IMR-90 (cell line): ENCODE measurements at regions not wholly inside any gene's neighbourhood (a gene's known extent, or its start where the extent isn't known, plus 50 kb on each side); places are given as distances from the start of the nearest gene placed in this dataset.

Source experiments
- ATAC-seq: fragments of 200-7000 bp; cut with Tn5 transposase; 2 replicates; pipeline ENCODE4 v1.9.1; 2020; ENCODE audit warnings: low read depth, mild to moderate bottlenecking, moderate library complexity
- BruUV-seq: library from RNA; stranded (reverse); fragments of 400-500 nt; replicated peaks from 2 replicates; lab custom pipeline; 2021; lab: Mats Ljungman, UMichigan
- CTCF ChIA-PET: fragments of 300-600 bp; formaldehyde crosslinking; extraction: SDS; loops from one replicate; lab custom pipeline; 2021; ENCODE audit warnings: antibody characterized with exemption; lab: Yijun Ruan, JAX
- POLR2A ChIA-PET: fragments of 300-600 bp; sonication (Branson Sonifier 250); formaldehyde crosslinking; loops from one replicate; lab custom pipeline; 2022; ENCODE audit warnings: antibody characterized with exemption; ENCODE audit not compliant: unreplicated experiment; lab: Charles Lee
- DNase-seq: peaks from one replicate; pipeline ENCODE4 v3.0.0; 2013
- H2AFZ ChIP-seq: replicated peaks from 2 replicates; pipeline ENCODE3; 2013; ENCODE audit warnings: low read length, mild to moderate bottlenecking; ENCODE audit not compliant: poor library complexity
- H2AK5ac ChIP-seq: 2 replicates; pipeline ENCODE4 v1.6.1; 2013; ENCODE audit warnings: low read depth, low read length, inconsistent platforms
- H2AK9ac ChIP-seq: replicated peaks from 2 replicates; pipeline ENCODE3; 2013; ENCODE audit warnings: mild to moderate bottlenecking, low read depth, low read length, moderate library complexity; ENCODE audit not compliant: poor library complexity
- H2BK120ac ChIP-seq: 2 replicates; pipeline ENCODE4 v1.6.1; 2013; ENCODE audit warnings: low read depth, low read length, inconsistent platforms
- H2BK15ac ChIP-seq: 3 replicates; pipeline ENCODE4 v1.6.1; 2013; ENCODE audit warnings: low read depth, low read length, inconsistent platforms
- H2BK20ac ChIP-seq: 2 replicates; pipeline ENCODE4 v1.6.1; 2013; ENCODE audit warnings: low read depth, mild to moderate bottlenecking, inconsistent platforms, low read length, moderate library complexity
- H2BK5ac ChIP-seq: 2 replicates; pipeline ENCODE4 v1.6.1; 2013; ENCODE audit warnings: mild to moderate bottlenecking, low read depth, low read length, inconsistent platforms; ENCODE audit not compliant: poor library complexity, severe bottlenecking
- H3K14ac ChIP-seq: replicated peaks from 2 replicates; pipeline ENCODE4 v1.6.1; 2013; ENCODE audit warnings: low read depth, low read length, inconsistent platforms
- H3K18ac ChIP-seq: 2 replicates; pipeline ENCODE4 v1.6.1; 2013; ENCODE audit warnings: low read depth, low read length, control low read depth
- H3K23ac ChIP-seq: 2 replicates; pipeline ENCODE4 v1.6.1; 2013; ENCODE audit warnings: low read depth, low read length, inconsistent platforms
- H3K27ac ChIP-seq: 2 replicates; pipeline ENCODE4 v1.5.1; 2013; ENCODE audit warnings: mild to moderate bottlenecking, control low read depth, low read length; ENCODE audit not compliant: insufficient read depth
- H3K27me3 ChIP-seq: 2 replicates; pipeline ENCODE4 v1.6.1; 2013; ENCODE audit warnings: low read length; ENCODE audit not compliant: control insufficient read depth, insufficient read depth
- H3K36me3 ChIP-seq: 2 replicates; pipeline ENCODE4 v1.6.1; 2013; ENCODE audit warnings: low read length, mixed read lengths; ENCODE audit not compliant: control insufficient read depth, insufficient read depth
- H3K4ac ChIP-seq: 2 replicates; pipeline ENCODE4 v1.6.1; 2013; ENCODE audit warnings: low read depth, low read length, inconsistent platforms
- H3K4me1 ChIP-seq: 2 replicates; pipeline ENCODE4 v1.6.1; 2013; ENCODE audit warnings: low read length, mixed read lengths; ENCODE audit not compliant: control insufficient read depth, insufficient read depth
- H3K4me2 ChIP-seq: 2 replicates; pipeline ENCODE4 v1.6.1; 2013; ENCODE audit warnings: low read depth, mild to moderate bottlenecking, control low read depth, low read length, moderate library complexity
- H3K4me3 ChIP-seq: 2 replicates; pipeline ENCODE4 v1.5.1; 2013; ENCODE audit warnings: low read depth, mild to moderate bottlenecking, control low read depth, low read length, moderate library complexity; ENCODE audit not compliant: insufficient read depth
- H3K56ac ChIP-seq: 2 replicates; pipeline ENCODE4 v1.6.1; 2013; ENCODE audit warnings: low read length, inconsistent platforms; ENCODE audit not compliant: insufficient read depth; ENCODE audit errors: extremely low read depth
- H3K79me1 ChIP-seq, 2 experiments: 2 replicates each; pipeline ENCODE4 v1.6.1; 2013; ENCODE audit warnings: low read length in 2 of 2, inconsistent platforms in 1 of 2, low read depth in 1 of 2
- H3K9ac ChIP-seq: 2 replicates; pipeline ENCODE4 v1.6.1; 2013; ENCODE audit warnings: low read depth, low read length, control low read depth
- H3K9me1 ChIP-seq: 2 replicates; pipeline ENCODE4 v1.6.1; 2013; ENCODE audit warnings: low read length, inconsistent platforms; ENCODE audit not compliant: insufficient read depth
- H3K9me3 ChIP-seq: 2 replicates; pipeline ENCODE4 v1.6.1; 2013; ENCODE audit warnings: low read length; ENCODE audit not compliant: control insufficient read depth, insufficient read depth
- H4K20me1 ChIP-seq: 2 replicates; pipeline ENCODE4 v1.6.1; 2013; ENCODE audit warnings: low read length, inconsistent platforms; ENCODE audit not compliant: insufficient read depth
- H4K5ac ChIP-seq: 2 replicates; pipeline ENCODE4 v1.6.1; 2013; ENCODE audit warnings: mild to moderate bottlenecking, low read depth, low read length, control low read depth
- H4K8ac ChIP-seq, 2 experiments: 2 replicates each; pipeline ENCODE4 v1.6.1; 2013; ENCODE audit warnings: low read depth in 2 of 2, low read length in 2 of 2, control low read depth in 1 of 2, inconsistent platforms in 1 of 2
- H4K91ac ChIP-seq: 2 replicates; pipeline ENCODE4 v1.6.1; 2013; ENCODE audit warnings: low read depth, low read length, inconsistent platforms; ENCODE audit not compliant: insufficient read depth
- BHLHE40 ChIP-seq: fragments of 150-350 bp; IDR thresholded peaks from 2 replicates; pipeline ENCODE4 v1.6.1; 2016; ENCODE audit warnings: mild to moderate bottlenecking, low read depth, low read length
- CEBPB ChIP-seq: IDR thresholded peaks from 2 replicates; pipeline ENCODE4 v1.6.1; 2012; ENCODE audit warnings: low read depth, low read length, improper control_type of control experiment
- CHD1 ChIP-seq: IDR thresholded peaks from 2 replicates; pipeline ENCODE4 v1.6.1; 2012; ENCODE audit warnings: low read depth, low read length, improper control_type of control experiment
- ELK1 ChIP-seq: fragments of 150-350 bp; IDR thresholded peaks from 2 replicates; pipeline ENCODE4 v1.6.1; 2016; ENCODE audit warnings: low read depth, mild to moderate bottlenecking, low read length, moderate library complexity, borderline replicate concordance
- FOS ChIP-seq: fragments of 150-350 bp; IDR thresholded peaks from 2 replicates; pipeline ENCODE4 v1.6.1; 2016; ENCODE audit warnings: low read depth, low read length
- MAFK ChIP-seq: IDR thresholded peaks from 2 replicates; pipeline ENCODE4 v1.6.1; 2012; ENCODE audit warnings: low read depth, low read length, improper control_type of control experiment
- MAZ ChIP-seq: IDR thresholded peaks from 2 replicates; pipeline ENCODE4 v1.6.1; 2012; ENCODE audit warnings: low read depth, mild to moderate bottlenecking, low read length, improper control_type of control experiment, moderate library complexity, borderline replicate concordance
- MXI1 ChIP-seq: IDR thresholded peaks from 2 replicates; pipeline ENCODE4 v1.6.1; 2012; ENCODE audit warnings: low read depth, mild to moderate bottlenecking, low read length, moderate library complexity, borderline replicate concordance
- NFE2L2 ChIP-seq: fragments of 150-350 bp; IDR thresholded peaks from 2 replicates; pipeline ENCODE4 v1.6.1; 2016; ENCODE audit warnings: low read depth, mild to moderate bottlenecking, low read length
- POLR2A ChIP-seq: IDR thresholded peaks from 2 replicates; pipeline ENCODE4 v1.6.1; 2012; ENCODE audit warnings: mild to moderate bottlenecking, low read depth, low read length
- RAD21 ChIP-seq: IDR thresholded peaks from 2 replicates; pipeline ENCODE4 v1.6.1; 2012; ENCODE audit warnings: low read length, improper control_type of control experiment
- RCOR1 ChIP-seq: IDR thresholded peaks from 2 replicates; pipeline ENCODE4 v1.6.1; 2012; ENCODE audit warnings: mild to moderate bottlenecking, low read length, improper control_type of control experiment; ENCODE audit not compliant: insufficient replicate concordance
- RFX5 ChIP-seq: IDR thresholded peaks from 2 replicates; pipeline ENCODE4 v1.8.0; 2012; ENCODE audit warnings: low read depth, mild to moderate bottlenecking, low read length, moderate library complexity
- SMC3 ChIP-seq: fragments of 150-350 bp; IDR thresholded peaks from 2 replicates; pipeline ENCODE4 v1.6.1; 2016; ENCODE audit warnings: low read depth, mild to moderate bottlenecking, antibody characterized with exemption, low read length, moderate library complexity
- USF2 ChIP-seq: fragments of 150-350 bp; IDR thresholded peaks from 2 replicates; pipeline ENCODE4 v1.6.1; 2017; ENCODE audit warnings: mild to moderate bottlenecking, antibody characterized with exemption, low read length, low read depth
- WGBS, 2 experiments: methylation state at CpG; one replicate each; pipeline versions ENCODE4 v1.1.5 to v1.1.7; 2013; ENCODE audit warnings: missing lambda C conversion rate in 2 of 2; ENCODE audit not compliant: insufficient read length in 1 of 2; ENCODE audit errors: extremely low coverage in 2 of 2; 5-methylcytosine and 5-hydroxymethylcytosine counted together
- dilution Hi-C: fragments of 300-500 bp; cut with HindIII; formaldehyde crosslinking; loops from one replicate; pipeline ENCODE4 v1.14.3; 2018; ENCODE audit warnings: low sequenced_read_pairs; ENCODE audit not compliant: unreplicated experiment
- in situ Hi-C: fragments of 300-500 bp; cut with MboI; formaldehyde crosslinking; loops from 3 replicates; pipeline ENCODE4 v1.14.3; 2019; ENCODE audit warnings: low sequenced_read_pairs, inconsistent platforms, mixed read lengths
- intact Hi-C: fragments of 100-400 bp; cut with micrococcal nuclease; formaldehyde crosslinking; loops from 2 replicates; pipeline ENCODE4 v1.10.0; 2022
- TF ChIP-seq, protein P1 (sequence below): conservative IDR thresholded peaks from 2 replicates; pipeline ENCODE4 v1.5.1; 2012; ENCODE audit warnings: mild to moderate bottlenecking, low read depth, low read length, improper control_type of control experiment

DNA sequence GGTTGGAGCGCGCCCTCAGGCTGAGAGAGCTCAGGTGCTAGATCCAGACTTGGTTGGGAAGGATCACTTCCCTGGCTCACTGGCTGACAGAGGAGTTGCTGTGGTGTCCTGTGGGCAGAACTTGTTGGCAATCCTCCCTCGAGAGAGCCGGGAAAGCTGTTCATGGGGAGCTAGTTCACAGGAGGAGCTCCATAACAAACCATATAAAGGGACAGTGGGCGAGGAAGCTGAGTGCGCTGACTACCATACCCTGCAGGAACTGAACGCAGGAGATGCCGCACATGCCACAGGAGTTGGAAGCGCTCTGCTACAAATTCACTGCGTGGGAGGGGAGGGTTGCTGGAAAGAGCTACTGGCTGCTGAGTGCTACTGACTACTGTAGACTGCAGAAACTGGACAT, 243.2 kb downstream of the OGFRL1 start:
- TF ChIP-seq CEBPB (no peak), NFE2L2 (no peak), SMC3 (no peak), MXI1 (no peak), BHLHE40 (no peak), CHD1 (no peak), USF2 (no peak), POLR2A (no peak), MAZ (no peak), RFX5 (no peak), RAD21 (no peak), FOS (no peak), ELK1 (no peak), RCOR1 (no peak), MAFK (no peak)
- TF ChIP-seq, protein P1, sequence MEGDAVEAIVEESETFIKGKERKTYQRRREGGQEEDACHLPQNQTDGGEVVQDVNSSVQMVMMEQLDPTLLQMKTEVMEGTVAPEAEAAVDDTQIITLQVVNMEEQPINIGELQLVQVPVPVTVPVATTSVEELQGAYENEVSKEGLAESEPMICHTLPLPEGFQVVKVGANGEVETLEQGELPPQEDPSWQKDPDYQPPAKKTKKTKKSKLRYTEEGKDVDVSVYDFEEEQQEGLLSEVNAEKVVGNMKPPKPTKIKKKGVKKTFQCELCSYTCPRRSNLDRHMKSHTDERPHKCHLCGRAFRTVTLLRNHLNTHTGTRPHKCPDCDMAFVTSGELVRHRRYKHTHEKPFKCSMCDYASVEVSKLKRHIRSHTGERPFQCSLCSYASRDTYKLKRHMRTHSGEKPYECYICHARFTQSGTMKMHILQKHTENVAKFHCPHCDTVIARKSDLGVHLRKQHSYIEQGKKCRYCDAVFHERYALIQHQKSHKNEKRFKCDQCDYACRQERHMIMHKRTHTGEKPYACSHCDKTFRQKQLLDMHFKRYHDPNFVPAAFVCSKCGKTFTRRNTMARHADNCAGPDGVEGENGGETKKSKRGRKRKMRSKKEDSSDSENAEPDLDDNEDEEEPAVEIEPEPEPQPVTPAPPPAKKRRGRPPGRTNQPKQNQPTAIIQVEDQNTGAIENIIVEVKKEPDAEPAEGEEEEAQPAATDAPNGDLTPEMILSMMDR = no peak
- Histone ChIP-seq H4K8ac (no peak overlapping the region), H2BK15ac (no peak overlapping the region), H3K27ac (no peak overlapping the region), H2BK20ac (no peak overlapping the region), H3K56ac (no peak overlapping the region), H3K9me1 (no peaks in the 10 kb centered on the region; the same call in 1 of the 2 replicates), H2BK120ac (no peak overlapping the region), H3K4me2 (no peak overlapping the region), H2AK5ac (no peak overlapping the region), H4K20me1 (no peaks in the 10 kb centered on the region), H2AK9ac (no peak overlapping the region), H4K91ac (no peak overlapping the region), H3K79me1 (no peaks in the 10 kb centered on the region), H4K5ac (no peak overlapping the region), H3K18ac (no peak overlapping the region), H3K9ac (no peak overlapping the region), H2AFZ (peak overlapping the region; percentile 39), H3K4me1 (no peaks in the 10 kb centered on the region; the same call in 1 of the 2 replicates), H2BK5ac (no peak overlapping the region), H3K9me3 (no peaks in the 10 kb centered on the region), H3K36me3 (no peaks in the 10 kb centered on the region), H3K4me3 (no peak overlapping the region), H3K23ac (no peak overlapping the region), H3K14ac (no peak overlapping the region), H3K4ac (no peak overlapping the region), H3K27me3 (no peaks in the 10 kb centered on the region)
- CTCF ChIA-PET = interaction anchor here (1.1 kb wide), 1 partner anchor 22 kb away, joined by 4 read pairs; no protein-coding TSS in a partner anchor
- POLR2A ChIA-PET = no interaction called here
- ATAC-seq (no peak), DNase-seq (no peak)
- dilution Hi-C loops = no loop called here
- WGBS, 2 experiments = 83% methylated on average over 3 of the region's 10 CpGs; no CpG with 5 or more reads in 1 of the 2 experiments
- in situ Hi-C loops = loop anchor here (10.0 kb wide), 1 partner anchor 553 kb away; no protein-coding TSS in a partner anchor
- no TSS peak for BruUV-seq
- intact Hi-C loops = no loop called here
